ENCODE measurements at regions not wholly inside any gene's neighbourhood (a gene's known extent, or its start where the extent isn't known, plus 50 kb on each side); places are given as distances from the start of the nearest gene placed in this dataset.

DNA sequence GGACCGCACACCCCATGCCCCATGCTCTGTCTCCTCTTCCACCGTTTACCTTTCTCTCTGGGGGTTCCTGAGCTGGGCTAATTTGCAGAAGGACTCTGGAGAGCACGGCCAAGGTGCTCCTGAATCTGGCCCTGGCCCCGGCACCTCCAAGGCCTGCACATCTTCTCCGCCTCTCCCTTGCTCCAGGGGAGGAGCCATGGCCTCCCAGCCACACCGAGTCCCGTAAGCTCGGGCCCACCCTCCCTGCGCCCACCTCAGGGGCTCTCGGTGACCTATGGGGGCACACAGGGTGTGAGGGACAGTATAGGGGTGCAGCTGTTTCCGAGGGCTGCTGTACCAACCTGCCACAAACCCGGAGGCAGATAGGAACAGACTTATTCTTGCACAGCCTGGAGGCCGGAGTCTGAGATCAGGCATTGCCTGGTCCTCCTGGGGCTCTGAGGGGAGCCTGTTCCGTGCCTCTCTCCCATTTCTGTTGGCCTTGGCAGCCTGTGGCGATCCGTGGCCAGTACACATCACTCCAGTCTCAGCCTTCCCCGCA lies 127.3 kb upstream of the GPC1 start:
- ATAC-seq (ENCODE audit: insufficient read depth, low read depth) = no peak
- Histone ChIP-seq H4K20me1 (ENCODE audit: insufficient read depth, low read length) (no peaks in the 10 kb centered on the region), H3K9ac (ENCODE audit: low read depth, low read length) (no peak overlapping the region), H3K4me3 (ENCODE audit: low read depth in 1 of 2, low read length in 2 of 2) (no peak overlapping the region), H3K36me3 (ENCODE audit: insufficient read depth, low read length) (no peaks in the 10 kb centered on the region), H3K4me1 (ENCODE audit: insufficient read depth, low read length) (no peaks in the 10 kb centered on the region), H3K27me3 (ENCODE audit: insufficient read depth, low read length, poor library complexity) (peaks cover 14% of the 10 kb centered on the region), H2AFZ (ENCODE audit: low read depth, low read length) (no peak overlapping the region), H3K9me3 (ENCODE audit: insufficient read depth, low read length, severe bottlenecking) (no peaks in the 10 kb centered on the region), H3K79me2 (ENCODE audit: insufficient read depth, low read length) (no peaks in the 10 kb centered on the region), H3K27ac (ENCODE audit: low read length) (no peak overlapping the region), H3K4me2 (ENCODE audit: insufficient read depth, low read length) (no peak overlapping the region)
- no peak for TF ChIP-seq EZH2 (IDR thresholded peaks at IDR 0.05; ENCODE audit: borderline replicate concordance, low read depth, low read length, severe bottlenecking)
- TF ChIP-seq, protein P1, sequence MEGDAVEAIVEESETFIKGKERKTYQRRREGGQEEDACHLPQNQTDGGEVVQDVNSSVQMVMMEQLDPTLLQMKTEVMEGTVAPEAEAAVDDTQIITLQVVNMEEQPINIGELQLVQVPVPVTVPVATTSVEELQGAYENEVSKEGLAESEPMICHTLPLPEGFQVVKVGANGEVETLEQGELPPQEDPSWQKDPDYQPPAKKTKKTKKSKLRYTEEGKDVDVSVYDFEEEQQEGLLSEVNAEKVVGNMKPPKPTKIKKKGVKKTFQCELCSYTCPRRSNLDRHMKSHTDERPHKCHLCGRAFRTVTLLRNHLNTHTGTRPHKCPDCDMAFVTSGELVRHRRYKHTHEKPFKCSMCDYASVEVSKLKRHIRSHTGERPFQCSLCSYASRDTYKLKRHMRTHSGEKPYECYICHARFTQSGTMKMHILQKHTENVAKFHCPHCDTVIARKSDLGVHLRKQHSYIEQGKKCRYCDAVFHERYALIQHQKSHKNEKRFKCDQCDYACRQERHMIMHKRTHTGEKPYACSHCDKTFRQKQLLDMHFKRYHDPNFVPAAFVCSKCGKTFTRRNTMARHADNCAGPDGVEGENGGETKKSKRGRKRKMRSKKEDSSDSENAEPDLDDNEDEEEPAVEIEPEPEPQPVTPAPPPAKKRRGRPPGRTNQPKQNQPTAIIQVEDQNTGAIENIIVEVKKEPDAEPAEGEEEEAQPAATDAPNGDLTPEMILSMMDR (IDR thresholded peaks at IDR 0.05; ENCODE audit: borderline replicate concordance, extremely low read depth, low read length, poor library complexity, severe bottlenecking) = no peak
- DNase-seq = no peak

DNA sequence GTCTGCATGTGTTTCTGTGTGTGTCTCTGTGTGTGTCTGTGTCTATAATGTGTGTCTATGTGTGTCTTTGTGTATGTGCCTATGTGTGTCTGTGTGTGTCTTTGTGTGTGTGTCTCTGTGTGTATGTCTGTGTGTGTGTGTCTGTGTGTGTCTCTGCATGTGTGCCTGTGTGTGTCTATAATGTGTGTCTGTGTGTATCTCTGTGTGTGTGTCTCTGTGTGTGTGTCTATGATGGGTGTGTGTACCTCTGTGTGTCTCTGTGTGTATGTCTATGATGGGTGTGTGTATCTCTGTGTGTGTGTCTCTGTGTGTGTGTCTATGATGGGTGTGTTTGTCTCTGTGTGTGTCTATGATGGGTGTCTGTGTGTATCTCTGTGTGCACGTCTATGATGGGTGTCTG lies 126.2 kb upstream of the GPC1 start:
- ATAC-seq (ENCODE audit: insufficient read depth, low read depth) = no peak
- H3K27me3 ChIP-seq (ENCODE audit: insufficient read depth, low read length, poor library complexity) = peaks cover 4% of the 10 kb centered on the region
- DNase-seq = no peak
- no peaks in the 10 kb centered on the region for H3K4me1 ChIP-seq (ENCODE audit: insufficient read depth, low read length)
- no peak overlapping the region for H3K4me2 ChIP-seq (ENCODE audit: insufficient read depth, low read length)
- no peaks in the 10 kb centered on the region for H3K79me2 ChIP-seq (ENCODE audit: insufficient read depth, low read length)
- no peak overlapping the region for H3K9ac ChIP-seq (ENCODE audit: low read depth, low read length)
- H3K27ac ChIP-seq (ENCODE audit: low read length) = no peak overlapping the region
- no peak overlapping the region for H3K4me3 ChIP-seq (ENCODE audit: low read depth in 1 of 2, low read length in 2 of 2)
- H4K20me1 ChIP-seq (ENCODE audit: insufficient read depth, low read length) = no peaks in the 10 kb centered on the region
- no peaks in the 10 kb centered on the region for H3K9me3 ChIP-seq (ENCODE audit: insufficient read depth, low read length, severe bottlenecking)
- no peak overlapping the region for H2AFZ ChIP-seq (ENCODE audit: low read depth, low read length)
- no peak for TF ChIP-seq EZH2 (IDR thresholded peaks at IDR 0.05; ENCODE audit: borderline replicate concordance, low read depth, low read length, severe bottlenecking)
- TF ChIP-seq, protein P1 (IDR thresholded peaks at IDR 0.05; ENCODE audit: borderline replicate concordance, extremely low read depth, low read length, poor library complexity, severe bottlenecking) = no peak
- H3K36me3 ChIP-seq (ENCODE audit: insufficient read depth, low read length) = no peaks in the 10 kb centered on the region

DNA sequence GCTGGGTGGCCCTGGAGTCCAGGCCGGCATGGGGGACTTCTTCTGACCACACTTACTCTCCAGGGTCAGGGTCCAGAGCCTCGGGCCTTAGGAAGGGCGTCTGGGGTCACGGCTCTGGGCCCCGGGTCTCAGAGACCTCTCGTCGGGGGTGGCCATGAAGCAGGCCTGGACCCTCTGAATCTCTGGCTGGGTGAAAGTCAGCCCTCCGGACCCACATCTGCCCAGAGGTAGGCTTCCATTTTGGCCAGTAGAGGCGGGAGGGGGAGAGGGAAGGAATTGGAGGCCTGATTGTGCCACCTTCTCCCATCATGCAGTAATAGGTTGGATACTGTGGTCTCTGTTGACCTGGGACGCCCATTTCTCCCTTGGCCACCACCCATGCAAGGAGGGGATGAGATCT lies 125.3 kb upstream of the GPC1 start:
- Histone ChIP-seq H3K4me1 (ENCODE audit: insufficient read depth, low read length) (no peaks in the 10 kb centered on the region), H3K4me2 (ENCODE audit: insufficient read depth, low read length) (no peak overlapping the region), H3K4me3 (ENCODE audit: low read depth in 1 of 2, low read length in 2 of 2) (no peak overlapping the region), H3K79me2 (ENCODE audit: insufficient read depth, low read length) (no peaks in the 10 kb centered on the region), H3K9ac (ENCODE audit: low read depth, low read length) (no peak overlapping the region), H3K27ac (ENCODE audit: low read length) (no peak overlapping the region), H2AFZ (ENCODE audit: low read depth, low read length) (no peak overlapping the region), H3K9me3 (ENCODE audit: insufficient read depth, low read length, severe bottlenecking) (no peaks in the 10 kb centered on the region), H4K20me1 (ENCODE audit: insufficient read depth, low read length) (no peaks in the 10 kb centered on the region), H3K27me3 (ENCODE audit: insufficient read depth, low read length, poor library complexity) (no peaks in the 10 kb centered on the region), H3K36me3 (ENCODE audit: insufficient read depth, low read length) (no peaks in the 10 kb centered on the region)
- ATAC-seq (ENCODE audit: insufficient read depth, low read depth) (no peak), DNase-seq (no peak)
- TF ChIP-seq, protein P1 (IDR thresholded peaks at IDR 0.05; ENCODE audit: borderline replicate concordance, extremely low read depth, low read length, poor library complexity, severe bottlenecking) = no peak

DNA sequence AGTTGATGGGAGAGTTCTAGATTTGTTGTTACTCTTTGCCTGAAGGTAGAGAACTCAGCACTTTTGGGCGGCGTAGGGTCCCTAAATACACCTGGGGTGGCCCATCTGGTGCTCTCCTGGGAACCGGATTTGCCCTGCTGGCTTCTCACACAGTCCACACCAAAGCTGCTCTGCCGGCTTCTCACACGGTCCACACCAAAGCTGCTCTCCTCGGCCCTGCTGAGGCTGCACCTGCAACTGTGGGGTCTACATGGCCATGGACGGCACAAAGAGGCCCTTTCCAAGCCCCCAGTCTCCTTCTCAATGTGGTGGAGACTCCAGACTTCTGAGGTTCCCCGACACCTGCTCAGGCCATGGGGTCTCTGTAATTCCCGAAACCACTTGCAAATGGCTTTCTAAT lies 124.8 kb upstream of the GPC1 start:
- no peaks in the 10 kb centered on the region for H3K27me3 ChIP-seq (ENCODE audit: insufficient read depth, low read length, poor library complexity)
- no peak overlapping the region for H2AFZ ChIP-seq (ENCODE audit: low read depth, low read length)
- ATAC-seq (ENCODE audit: insufficient read depth, low read depth) = no peak

More for the DNA sequence above, 124.8 kb upstream of the GPC1 start:
- Histone ChIP-seq H3K9ac (ENCODE audit: low read depth, low read length) (no peak overlapping the region), H3K4me2 (ENCODE audit: insufficient read depth, low read length) (no peak overlapping the region), H3K79me2 (ENCODE audit: insufficient read depth, low read length) (no peaks in the 10 kb centered on the region), H3K9me3 (ENCODE audit: insufficient read depth, low read length, severe bottlenecking) (no peaks in the 10 kb centered on the region), H3K4me3 (ENCODE audit: low read depth in 1 of 2, low read length in 2 of 2) (no peak overlapping the region), H3K36me3 (ENCODE audit: insufficient read depth, low read length) (no peaks in the 10 kb centered on the region), H4K20me1 (ENCODE audit: insufficient read depth, low read length) (no peaks in the 10 kb centered on the region), H3K27ac (ENCODE audit: low read length) (no peak overlapping the region), H3K4me1 (ENCODE audit: insufficient read depth, low read length) (no peaks in the 10 kb centered on the region)
- no peak for TF ChIP-seq EZH2 (IDR thresholded peaks at IDR 0.05; ENCODE audit: borderline replicate concordance, low read depth, low read length, severe bottlenecking)
- TF ChIP-seq, protein P1 (IDR thresholded peaks at IDR 0.05; ENCODE audit: borderline replicate concordance, extremely low read depth, low read length, poor library complexity, severe bottlenecking) = no peak
- no peak for DNase-seq
